Activated naive CD8-positive, alpha-beta T cell treated with anti-CD3 and anti-CD28 coated beads, Interleukin-2, amount 10 ng/mL, durations not matched to agents 7 days and 5 days (primary cell): ENCODE measurements at regions not wholly inside any gene's neighbourhood (a gene's known extent, or its start where the extent isn't known, plus 50 kb on each side); places are given as distances from the start of the nearest gene placed in this dataset.

Experiments
- ATAC-seq: fragments of 150-1000 bp; cut with Tn5 transposase; one replicate; pipeline ENCODE4 v1.10.0; 2021; ENCODE audit warnings: low read depth, moderate library complexity
- POLR2A ChIA-PET: fragments of 350-600 bp; sonication (Branson Sonifier 250); formaldehyde crosslinking; loops from one replicate; lab custom pipeline; 2021; ENCODE audit warnings: antibody characterized with exemption; lab: Charles Lee
- DNase-seq: peaks from one replicate; pipeline ENCODE4 v3.0.0; 2021
- H3K27ac Mint-ChIP-seq: one replicate; pipeline ENCODE4 v1.8.0; 2022; ENCODE audit warnings: mild to moderate bottlenecking, mixed read lengths
- H3K27me3 Mint-ChIP-seq: one replicate; pipeline ENCODE4 v1.8.0; 2022; ENCODE audit warnings: mild to moderate bottlenecking, moderate library complexity, mixed read lengths
- H3K36me3 Mint-ChIP-seq: one replicate; pipeline ENCODE4 v1.8.0; 2021; ENCODE audit warnings: mild to moderate bottlenecking, mixed read lengths
- H3K4me1 Mint-ChIP-seq: one replicate; pipeline ENCODE4 v1.8.0; 2021; ENCODE audit warnings: mixed read lengths
- H3K4me3 Mint-ChIP-seq: one replicate; pipeline ENCODE4 v1.8.0; 2022; ENCODE audit warnings: mild to moderate bottlenecking, moderate library complexity, mixed read lengths
- H3K9me3 Mint-ChIP-seq: one replicate; pipeline ENCODE4 v1.8.0; 2021; ENCODE audit warnings: mixed read lengths

DNA sequence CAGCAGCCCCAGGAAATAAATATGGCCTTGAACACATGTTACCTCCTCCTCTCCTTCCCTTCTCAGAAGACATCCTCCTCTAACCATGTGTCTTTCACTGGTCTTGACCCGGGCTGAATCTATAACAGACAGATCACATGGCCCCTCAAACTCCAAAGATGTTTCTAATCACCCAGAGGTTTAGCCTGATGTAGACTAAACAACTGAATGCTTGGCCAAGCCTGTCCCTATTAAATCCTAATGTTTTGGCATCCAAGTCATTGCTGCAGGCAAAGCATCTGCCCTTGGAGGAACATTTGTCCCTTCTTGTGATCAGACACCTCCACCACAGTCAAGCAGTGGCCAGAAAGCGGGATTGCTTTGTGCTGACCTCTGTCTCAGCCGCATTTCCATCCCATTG is 65.5 kb downstream of the ANKRD60 start:
- no peak for DNase-seq
- no peak for ATAC-seq
- no peaks in the 10 kb centered on the region for H3K27me3 Mint-ChIP-seq
- POLR2A ChIA-PET, result no interaction called here
- H3K9me3 Mint-ChIP-seq, result no peaks in the 10 kb centered on the region
- H3K4me3 Mint-ChIP-seq, result no peak overlapping the region
- no peak overlapping the region for H3K27ac Mint-ChIP-seq
- no peaks in the 10 kb centered on the region for H3K4me1 Mint-ChIP-seq
- no peaks in the 10 kb centered on the region for H3K36me3 Mint-ChIP-seq

DNA sequence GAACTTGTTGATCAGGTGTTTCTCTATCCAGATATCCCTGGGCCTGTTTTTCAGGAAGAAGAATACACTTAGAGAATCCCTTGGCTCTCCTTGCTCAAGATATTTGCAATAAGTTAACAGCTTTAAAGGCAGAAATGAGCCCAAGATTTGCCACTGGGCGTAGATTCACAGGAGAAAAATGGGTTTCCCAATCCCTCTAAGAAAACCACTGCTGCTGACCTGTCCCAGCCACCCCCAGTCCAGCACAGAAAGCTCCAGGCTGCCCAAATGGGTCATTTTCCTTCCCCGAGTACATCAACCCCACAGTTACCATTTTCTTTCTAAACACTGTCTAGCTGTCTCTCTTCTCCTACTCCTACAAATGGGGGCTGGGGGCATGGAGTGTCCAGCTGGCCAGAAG is 67.3 kb downstream of the ANKRD60 start:
- no peaks in the 10 kb centered on the region for H3K4me1 Mint-ChIP-seq
- H3K27me3 Mint-ChIP-seq, result no peaks in the 10 kb centered on the region
- no peaks in the 10 kb centered on the region for H3K36me3 Mint-ChIP-seq
- H3K4me3 Mint-ChIP-seq, result no peak overlapping the region
- H3K27ac Mint-ChIP-seq, result no peak overlapping the region
- no peaks in the 10 kb centered on the region for H3K9me3 Mint-ChIP-seq
- no peak for ATAC-seq
- POLR2A ChIA-PET, result no interaction called here
- DNase-seq, result no peak

- H3K27me3 Mint-ChIP-seq, result no peaks in the 10 kb centered on the region
- no peaks in the 10 kb centered on the region for H3K36me3 Mint-ChIP-seq
- H3K9me3 Mint-ChIP-seq, result no peaks in the 10 kb centered on the region
- DNase-seq, result no peak
- POLR2A ChIA-PET, result no interaction called here
- no peak overlapping the region for H3K27ac Mint-ChIP-seq
- H3K4me3 Mint-ChIP-seq, result no peak overlapping the region
- no peak for ATAC-seq
- H3K4me1 Mint-ChIP-seq, result no peaks in the 10 kb centered on the region
These were observed 67.9 kb downstream of the ANKRD60 start for GRCh38 chr20:58160451-58161061.

DNA sequence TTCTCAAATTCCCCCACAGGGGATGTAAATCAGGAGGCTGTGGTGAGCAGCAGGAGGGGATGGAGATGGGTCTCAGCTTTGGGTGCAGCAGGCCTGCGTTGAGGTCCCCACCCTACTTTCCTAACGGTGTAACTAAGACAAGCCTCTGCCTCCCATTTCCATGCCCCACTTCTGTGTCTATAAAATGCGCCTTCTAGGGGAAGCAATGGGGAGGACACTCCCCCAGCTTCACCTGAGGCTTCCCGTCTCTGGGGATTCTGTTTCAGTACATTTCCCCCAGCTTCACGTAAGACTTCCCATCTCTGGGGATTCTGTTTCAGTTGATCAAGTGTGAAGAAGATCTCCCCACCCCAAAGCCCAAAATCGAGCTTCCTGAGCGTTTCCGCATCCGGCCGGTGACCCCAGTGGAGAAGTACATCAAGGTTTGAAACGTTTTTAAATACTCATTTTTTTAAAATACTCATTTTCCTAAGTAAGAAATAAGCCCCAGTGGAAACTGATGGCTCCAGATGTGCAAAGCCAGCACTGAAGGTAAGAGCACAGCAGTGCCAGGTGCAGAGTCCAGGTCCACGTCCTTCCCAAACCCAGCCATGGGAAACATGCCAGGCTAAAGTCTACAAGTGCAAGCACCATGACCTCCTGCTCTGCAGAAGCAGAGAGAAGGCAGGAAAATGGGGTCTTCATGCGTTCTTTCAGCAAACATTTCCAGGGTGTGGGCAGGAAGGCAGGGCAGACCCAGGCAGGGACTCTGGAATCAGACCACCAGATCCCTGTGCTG is 73.1 kb downstream of the ANKRD60 start:
- H3K27ac Mint-ChIP-seq, result no peak overlapping the region
- ATAC-seq, result no peak
- H3K9me3 Mint-ChIP-seq, result no peaks in the 10 kb centered on the region

DNA sequence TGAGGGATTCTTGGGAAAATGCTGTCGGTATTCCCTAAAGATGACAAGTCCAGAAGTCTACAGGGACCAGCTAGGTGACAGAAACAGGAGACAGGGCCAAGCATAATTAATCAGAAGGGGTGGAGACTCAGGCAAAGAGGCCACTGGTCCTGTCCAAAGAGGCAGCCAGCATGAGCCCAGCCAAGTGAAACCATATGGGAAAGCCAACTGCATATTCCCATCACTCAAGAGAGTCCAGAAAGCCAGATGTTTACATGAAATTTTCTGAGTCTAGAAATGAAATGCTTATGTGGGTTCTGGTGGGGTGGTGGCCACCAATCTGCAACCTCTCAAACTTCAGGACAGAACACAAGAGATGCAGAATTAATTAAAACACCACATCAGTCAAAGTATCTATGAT is 74.3 kb downstream of the ANKRD60 start:
- ATAC-seq (no peak), DNase-seq (no peak)
- H3K4me1 Mint-ChIP-seq, result no peaks in the 10 kb centered on the region
- H3K9me3 Mint-ChIP-seq, result no peaks in the 10 kb centered on the region
- H3K36me3 Mint-ChIP-seq, result no peaks in the 10 kb centered on the region
- H3K4me3 Mint-ChIP-seq, result no peak overlapping the region
- POLR2A ChIA-PET, result no interaction called here
- H3K27ac Mint-ChIP-seq, result no peak overlapping the region
- H3K27me3 Mint-ChIP-seq, result peaks cover 27% of the 10 kb centered on the region

More for the DNA sequence above, 73.1 kb downstream of the ANKRD60 start:
- POLR2A ChIA-PET, result no interaction called here
- H3K4me3 Mint-ChIP-seq, result no peak overlapping the region
- H3K36me3 Mint-ChIP-seq, result no peaks in the 10 kb centered on the region
- H3K27me3 Mint-ChIP-seq, result peaks cover 21% of the 10 kb centered on the region
- DNase-seq, result no peak
- H3K4me1 Mint-ChIP-seq, result no peaks in the 10 kb centered on the region

- H3K27ac Mint-ChIP-seq, result no peak overlapping the region
- H3K4me3 Mint-ChIP-seq, result no peak overlapping the region
- POLR2A ChIA-PET, result no interaction called here
- peaks cover 30% of the 10 kb centered on the region for H3K27me3 Mint-ChIP-seq
- ATAC-seq (no peak), DNase-seq (no peak)
- no peaks in the 10 kb centered on the region for H3K4me1 Mint-ChIP-seq
- H3K9me3 Mint-ChIP-seq, result no peaks in the 10 kb centered on the region
- no peaks in the 10 kb centered on the region for H3K36me3 Mint-ChIP-seq
These were observed 75.3 kb downstream of the ANKRD60 start for GRCh38 chr20:58153121-58153520.

- H3K27me3 Mint-ChIP-seq, result peaks cover 30% of the 10 kb centered on the region
- no peaks in the 10 kb centered on the region for H3K4me1 Mint-ChIP-seq
- H3K27ac Mint-ChIP-seq, result no peak overlapping the region
- no peak overlapping the region for H3K4me3 Mint-ChIP-seq
- DNase-seq (no peak), ATAC-seq (no peak)
- no peaks in the 10 kb centered on the region for H3K9me3 Mint-ChIP-seq
- POLR2A ChIA-PET, result no interaction called here
- no peaks in the 10 kb centered on the region for H3K36me3 Mint-ChIP-seq
These were observed 77.7 kb downstream of the ANKRD60 start for GRCh38 chr20:58150772-58151171.

GRCh38 chr20:58149437-58150091 is 78.9 kb downstream of the ANKRD60 start:
- no peak overlapping the region for H3K4me3 Mint-ChIP-seq
- peaks cover 30% of the 10 kb centered on the region for H3K27me3 Mint-ChIP-seq
- no peaks in the 10 kb centered on the region for H3K9me3 Mint-ChIP-seq
- H3K27ac Mint-ChIP-seq, result no peak overlapping the region
- POLR2A ChIA-PET, result no interaction called here
- ATAC-seq (no peak), DNase-seq (no peak)
- H3K4me1 Mint-ChIP-seq, result no peaks in the 10 kb centered on the region
- no peaks in the 10 kb centered on the region for H3K36me3 Mint-ChIP-seq

DNA sequence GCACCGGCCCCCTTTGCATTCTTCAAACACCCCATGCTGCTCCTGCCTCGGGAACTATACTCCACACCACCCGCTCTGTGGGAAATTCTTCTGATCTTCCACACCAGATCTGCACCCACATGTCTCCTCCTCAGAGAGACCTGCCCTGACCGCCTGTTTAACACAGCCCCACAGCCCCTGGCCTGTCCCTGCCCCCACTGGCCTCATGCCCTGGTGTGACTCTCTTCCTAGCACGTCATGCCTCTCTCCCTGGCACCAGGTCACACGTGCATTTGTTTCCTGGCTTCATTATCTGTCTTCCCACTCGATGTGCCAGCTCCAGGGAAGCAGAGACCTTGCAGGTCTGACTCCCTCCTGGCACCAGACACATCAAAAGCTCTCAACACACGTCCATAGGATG is 79.6 kb downstream of the ANKRD60 start:
- peaks cover 28% of the 10 kb centered on the region for H3K27me3 Mint-ChIP-seq
- no peak for ATAC-seq
- no peak overlapping the region for H3K27ac Mint-ChIP-seq
- POLR2A ChIA-PET, result no interaction called here
- no peaks in the 10 kb centered on the region for H3K4me1 Mint-ChIP-seq
- H3K4me3 Mint-ChIP-seq, result no peak overlapping the region
- no peaks in the 10 kb centered on the region for H3K9me3 Mint-ChIP-seq
- no peak for DNase-seq
- H3K36me3 Mint-ChIP-seq, result no peaks in the 10 kb centered on the region

DNA sequence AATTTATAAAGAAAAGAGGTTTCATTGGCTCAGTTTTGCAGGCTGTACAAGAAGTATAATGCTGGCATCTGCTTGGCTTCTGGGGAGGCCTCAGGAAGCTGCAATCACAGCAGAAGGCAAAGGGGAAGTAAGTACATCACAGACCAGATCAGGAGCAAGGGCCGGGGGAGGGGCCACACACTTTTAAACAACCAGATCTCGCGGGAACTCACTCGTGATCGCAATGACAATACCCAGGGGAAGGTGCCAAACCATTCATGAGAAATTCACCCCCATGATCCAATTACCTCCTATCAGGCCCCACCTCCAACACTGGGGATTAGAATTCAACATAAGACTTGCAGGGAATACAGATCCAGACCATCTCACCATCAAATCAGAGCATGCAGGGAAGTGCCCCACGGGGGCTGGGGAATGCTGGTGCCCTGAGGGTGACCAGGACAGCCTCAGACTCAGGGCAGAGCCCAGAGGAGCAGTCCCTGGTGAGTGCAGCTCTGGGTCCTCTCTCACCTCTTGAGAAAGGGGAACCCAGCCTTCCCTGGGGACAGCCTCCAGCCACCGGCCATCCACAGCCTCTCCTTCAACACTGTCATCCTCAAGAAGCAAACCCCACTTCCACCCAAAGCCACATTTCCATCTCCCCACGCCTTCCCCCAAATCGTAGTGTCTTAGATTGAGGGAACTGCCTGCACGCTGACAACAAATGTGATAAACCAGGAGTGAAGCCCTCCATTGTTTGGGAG is 80.7 kb downstream of the ANKRD60 start:
- Mint-ChIP-seq H3K36me3 (no peaks in the 10 kb centered on the region), H3K4me3 (no peak overlapping the region), H3K27ac (no peak overlapping the region), H3K9me3 (no peaks in the 10 kb centered on the region), H3K4me1 (no peaks in the 10 kb centered on the region), H3K27me3 (peaks cover 21% of the 10 kb centered on the region)
- ATAC-seq, result no peak
- POLR2A ChIA-PET, result no interaction called here
- DNase-seq, result no peak

DNA sequence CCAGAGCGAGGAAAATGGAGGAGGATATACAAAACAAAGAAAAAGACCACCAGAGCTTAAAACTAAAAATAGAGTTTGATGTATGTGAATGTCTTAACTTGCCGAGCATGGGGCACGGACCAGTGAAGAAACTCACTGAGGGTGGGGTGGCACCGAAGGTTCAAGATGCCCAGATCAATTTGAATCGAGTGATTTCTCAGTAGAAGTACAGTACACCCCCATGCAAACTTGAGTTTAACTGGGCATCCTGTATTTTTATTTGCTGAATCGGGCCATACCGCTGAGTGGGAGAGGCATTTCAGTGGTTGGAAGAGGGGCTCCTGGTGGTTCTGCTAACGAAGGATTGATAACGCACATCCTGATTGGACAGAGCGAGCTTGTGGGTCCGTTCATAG is 81.7 kb downstream of the ANKRD60 start:
- peaks cover 19% of the 10 kb centered on the region for H3K27me3 Mint-ChIP-seq

DNA sequence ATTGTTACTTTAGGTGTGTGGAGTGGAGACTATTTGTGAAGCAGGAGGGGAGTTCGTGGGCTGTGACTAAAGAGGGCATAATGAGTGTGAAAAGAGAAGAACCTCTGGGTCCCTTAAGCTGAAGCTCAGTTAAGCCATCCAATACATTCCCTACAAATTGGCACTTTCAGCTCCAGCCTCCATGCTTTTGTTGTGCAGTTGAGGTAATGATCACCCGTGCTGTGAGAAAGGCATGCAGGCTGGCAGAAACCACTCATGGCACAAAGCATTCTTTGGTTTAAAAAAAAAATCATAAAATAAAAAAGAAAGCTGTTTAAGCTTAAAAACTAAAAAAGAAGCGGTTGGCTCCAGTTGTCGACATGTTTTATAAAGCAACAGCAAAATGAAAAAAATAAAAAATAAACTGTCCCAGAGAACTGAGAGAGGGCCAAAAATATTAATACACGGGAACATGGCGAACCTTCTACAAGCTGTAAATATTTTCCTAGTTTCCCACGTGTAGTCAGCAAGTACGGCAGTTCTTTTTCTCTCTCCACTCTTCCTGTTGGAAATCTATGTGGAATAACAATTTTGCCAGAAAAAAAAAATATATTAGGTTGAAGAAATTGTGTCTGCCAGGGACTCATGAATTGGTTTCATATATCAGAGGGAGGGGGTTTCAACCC is 82.2 kb downstream of the ANKRD60 start:
- DNase-seq (no peak), ATAC-seq (no peak)
- H3K4me3 Mint-ChIP-seq, result no peak overlapping the region
- no peaks in the 10 kb centered on the region for H3K4me1 Mint-ChIP-seq
- H3K27me3 Mint-ChIP-seq, result peaks cover 16% of the 10 kb centered on the region
- POLR2A ChIA-PET, result no interaction called here
- H3K9me3 Mint-ChIP-seq, result no peaks in the 10 kb centered on the region
- H3K27ac Mint-ChIP-seq, result no peak overlapping the region
- H3K36me3 Mint-ChIP-seq, result no peaks in the 10 kb centered on the region

More for the DNA sequence above, 81.7 kb downstream of the ANKRD60 start:
- H3K4me1 Mint-ChIP-seq, result no peaks in the 10 kb centered on the region
- H3K27ac Mint-ChIP-seq, result no peak overlapping the region
- no peaks in the 10 kb centered on the region for H3K9me3 Mint-ChIP-seq
- POLR2A ChIA-PET, result no interaction called here
- H3K36me3 Mint-ChIP-seq, result no peaks in the 10 kb centered on the region
- H3K4me3 Mint-ChIP-seq, result no peak overlapping the region
- ATAC-seq (no peak), DNase-seq (no peak)

DNA sequence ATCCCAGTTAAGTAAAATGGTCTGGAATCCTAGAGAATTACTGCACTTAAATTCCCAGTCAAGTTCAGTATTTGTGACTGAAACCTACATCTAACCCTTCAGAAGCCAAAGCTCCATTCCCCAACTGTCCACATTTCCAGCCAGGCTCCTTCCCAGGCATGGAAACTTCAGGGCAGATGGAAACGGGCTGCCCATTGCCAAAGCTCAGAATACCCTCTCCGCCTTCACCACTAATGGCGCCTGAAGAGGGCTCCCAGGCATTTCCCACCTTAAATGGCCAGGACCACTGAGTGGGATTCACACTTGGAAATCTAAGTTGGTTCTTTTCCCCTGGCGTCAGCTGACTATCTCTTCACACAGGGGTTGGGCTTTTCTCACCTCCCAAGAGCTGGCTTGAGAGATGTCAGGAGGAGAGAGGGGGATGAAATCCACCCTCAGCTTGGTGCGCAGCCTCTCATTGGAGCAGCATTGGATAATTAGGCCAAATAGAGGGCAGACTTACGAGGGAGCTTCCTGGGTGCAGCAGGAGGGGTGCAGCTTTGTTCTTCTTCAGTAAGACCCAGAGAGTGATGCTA is 82.9 kb downstream of the ANKRD60 start:
- Mint-ChIP-seq H3K9me3 (no peaks in the 10 kb centered on the region), H3K27me3 (peaks cover 11% of the 10 kb centered on the region), H3K4me3 (no peak overlapping the region), H3K36me3 (no peaks in the 10 kb centered on the region), H3K27ac (no peak overlapping the region), H3K4me1 (no peaks in the 10 kb centered on the region)
- POLR2A ChIA-PET, result no interaction called here
- ATAC-seq, result no peak
- DNase-seq, result no peak
